Common myeloid progenitor, CD34-positive (primary cell): ENCODE measurements at regions not wholly inside any gene's neighbourhood (a gene's known extent, or its start where the extent isn't known, plus 50 kb on each side); places are given as distances from the start of the nearest gene placed in this dataset.
"Not testable (repeated sequence)": the region's sequence is repeated elsewhere in the genome, so short reads cannot be mapped to it uniquely, and the experiment has no call there.

Experiments
- CTCF ChIA-PET: fragments of 350-600 bp; sonication (Branson Sonifier 250); formaldehyde crosslinking; loops from one replicate; lab custom pipeline; 2021; ENCODE audit warnings: antibody characterized with exemption; lab: Charles Lee
- POLR2A ChIA-PET: fragments of 350-600 bp; sonication (Branson Sonifier 250); formaldehyde crosslinking; loops from one replicate; lab custom pipeline; 2021; ENCODE audit warnings: antibody characterized with exemption; lab: Charles Lee
- DNase-seq, 3 donors: peaks; one replicate each; pipeline versions ENCODE4 v3.0.0 to v3.0.0-alpha.2; 2013
- H3K27ac ChIP-seq, 2 experiments: 1 replicate in 1 of 2; 2 replicates in 1 of 2; pipeline ENCODE4 v1.7.0; 2013; ENCODE audit warnings: inconsistent platforms in 2 of 2, low read length in 2 of 2, mild to moderate bottlenecking in 2 of 2, low read depth in 1 of 2, moderate library complexity in 1 of 2; ENCODE audit not compliant: severe bottlenecking in 2 of 2, insufficient read depth in 1 of 2, poor library complexity in 1 of 2
- H3K27me3 ChIP-seq, 5 experiments: replicated peaks in 2 of 5; 1 replicate in 3 of 5; 2 replicates in 2 of 5; pipeline versions ENCODE4 v1.6.1 to v1.7.0; 2013; ENCODE audit warnings: low read length in 4 of 5, mild to moderate bottlenecking in 2 of 5, moderate library complexity in 2 of 5, inconsistent platforms in 1 of 5; ENCODE audit not compliant: insufficient read depth in 5 of 5, control insufficient read depth in 4 of 5
- H3K36me3 ChIP-seq, 4 experiments: 1 replicate in 2 of 4; 2 replicates in 2 of 4; pipeline versions ENCODE4 v1.6.1 to v1.7.0; 2013; ENCODE audit warnings: low read length in 3 of 4, control low read depth in 1 of 4, mild to moderate bottlenecking in 1 of 4; ENCODE audit not compliant: control insufficient read depth in 4 of 4, insufficient read depth in 4 of 4
- H3K4me1 ChIP-seq, 4 experiments: 1 replicate in 3 of 4; 2 replicates in 1 of 4; pipeline versions ENCODE4 v1.6.1 to v1.7.1; 2013; ENCODE audit warnings: low read length in 3 of 4, mild to moderate bottlenecking in 3 of 4, control low read depth in 1 of 4, inconsistent platforms in 1 of 4, moderate library complexity in 1 of 4; ENCODE audit not compliant: control insufficient read depth in 4 of 4, insufficient read depth in 4 of 4; ENCODE audit errors: control extremely low read depth in 1 of 4
- H3K4me3 ChIP-seq, 7 experiments: 1 replicate in 4 of 7; 2 replicates in 3 of 7; pipeline versions ENCODE4 v1.5.1 to v1.7.0; 2013; ENCODE audit warnings: mild to moderate bottlenecking in 7 of 7, low read length in 6 of 7, moderate library complexity in 6 of 7, inconsistent platforms in 2 of 7, low read depth in 2 of 7, control low read depth in 1 of 7; ENCODE audit not compliant: insufficient read depth in 4 of 7, control insufficient read depth in 1 of 7; ENCODE audit errors: extremely low read depth in 1 of 7
- H3K9me3 ChIP-seq, 5 experiments: 1 replicate in 4 of 5; 2 replicates in 1 of 5; pipeline versions ENCODE4 v1.6.1 to v1.7.1; 2013; ENCODE audit warnings: low read length in 4 of 5, mild to moderate bottlenecking in 2 of 5, inconsistent platforms in 1 of 5, low read depth in 1 of 5, moderate library complexity in 1 of 5; ENCODE audit not compliant: control insufficient read depth in 4 of 5, insufficient read depth in 2 of 5; ENCODE audit errors: control extremely low read depth in 1 of 5
- WGBS: methylation state at CpG from one replicate; pipeline ENCODE4 v1.1.5; 2013; ENCODE audit not compliant: insufficient coverage; 5-methylcytosine and 5-hydroxymethylcytosine counted together

GRCh38 chr1:169051171-169051570 lies 55.3 kb upstream of the ATP1B1 start:
- H3K36me3 ChIP-seq: no peaks in the 10 kb centered on the region
- CTCF ChIA-PET: no interaction called here
- no peaks in the 10 kb centered on the region for H3K9me3 ChIP-seq
- no peaks in the 10 kb centered on the region for H3K27me3 ChIP-seq
- WGBS: no CpG with 5 or more reads among the region's 2 CpGs
- no peak overlapping the region for H3K27ac ChIP-seq
- DNase-seq: no peak
- H3K4me3 ChIP-seq: no peak overlapping the region
- H3K4me1 ChIP-seq: peaks cover 0 to 6% (median 0%) of the 10 kb centered on the region in 4 experiments
- POLR2A ChIA-PET: no interaction called here

- H3K27ac ChIP-seq, H3K4me3 ChIP-seq, CTCF ChIA-PET, DNase-seq, H3K36me3 ChIP-seq, H3K9me3 ChIP-seq, POLR2A ChIA-PET, H3K27me3 ChIP-seq, H3K4me1 ChIP-seq: not testable (repeated sequence)
- WGBS: 98% methylated on average over 4 of the region's 5 CpGs
Observed at GRCh38 chr1:169052171-169052570, 54.3 kb upstream of the ATP1B1 start.

GRCh38 chr1:169052727-169053126 lies 53.8 kb upstream of the ATP1B1 start:
- Histone ChIP-seq H3K9me3 (no peaks in the 10 kb centered on the region), H3K27me3 (no peaks in the 10 kb centered on the region), H3K27ac (no peak overlapping the region), H3K36me3 (no peaks in the 10 kb centered on the region), H3K4me1 (peaks cover 0 to 6% (median 0%) of the 10 kb centered on the region in 4 experiments), H3K4me3 (no peak overlapping the region)
- ChIA-PET CTCF (no interaction called here), POLR2A (no interaction called here)
- no peak for DNase-seq
- WGBS: 0% methylated on average over 1 of the region's 1 CpG

- no peak overlapping the region for H3K27ac ChIP-seq
- no peaks in the 10 kb centered on the region for H3K36me3 ChIP-seq
- no CpG with 5 or more reads among the region's 4 CpGs for WGBS
- H3K4me3 ChIP-seq: no peak overlapping the region
- H3K9me3 ChIP-seq: peaks cover 0 to under 1% (median 0%) of the 10 kb centered on the region in 5 experiments
- ChIA-PET CTCF (no interaction called here), POLR2A (no interaction called here)
- H3K27me3 ChIP-seq: no peaks in the 10 kb centered on the region
- peaks cover 0 to 5% (median 0%) of the 10 kb centered on the region in 4 experiments for H3K4me1 ChIP-seq
- no peak for DNase-seq
Observed at GRCh38 chr1:169053196-169053595, 53.3 kb upstream of the ATP1B1 start.
